Right renal cortex interstitium (tissue), 3 donors: ENCODE measurements at regions not wholly inside any gene's neighbourhood (a gene's known extent, or its start where the extent isn't known, plus 50 kb on each side); places are given as distances from the start of the nearest gene placed in this dataset.
A peak's percentile ranks its signal among the peaks of the same experiment; 100 is the strongest.

ENCODE experiments used
- DNase-seq, 3 donors: peaks; one replicate each; pipeline ENCODE4 v3.0.0-alpha.2; 2013; ENCODE audit warnings: low read depth in 3 of 3, low spot score in 2 of 3

- DNase-seq, result no peak
Observed at GRCh38 chr10:130902929-130903328, 408.6 kb downstream of the TCERG1L start.

GRCh38 chr10:130904676-130905075 lies 406.8 kb downstream of the TCERG1L start:
- no peak for DNase-seq

GRCh38 chr10:130905386-130905785 lies 406.1 kb downstream of the TCERG1L start:
- DNase-seq, result no peak

GRCh38 chr10:130905921-130906320 lies 405.6 kb downstream of the TCERG1L start:
- no peak for DNase-seq

GRCh38 chr10:130910848-130911247 lies 400.7 kb downstream of the TCERG1L start:
- DNase-seq, result no peak

- no peak for DNase-seq
Observed at GRCh38 chr10:130913844-130914243, 397.7 kb downstream of the TCERG1L start.

GRCh38 chr10:130914367-130914766 lies 397.2 kb downstream of the TCERG1L start:
- no peak for DNase-seq

- no peak for DNase-seq
Observed at GRCh38 chr10:130915065-130915464, 396.5 kb downstream of the TCERG1L start.

- no peak for DNase-seq
Observed at GRCh38 chr10:130921461-130921860, 390.1 kb downstream of the TCERG1L start.

- DNase-seq, result no peak
Observed at GRCh38 chr10:130921911-130922440, 389.5 kb downstream of the TCERG1L start.

- no peak for DNase-seq
Observed at GRCh38 chr10:130923596-130923995, 387.9 kb downstream of the TCERG1L start.

GRCh38 chr10:130924138-130924819 lies 387.2 kb downstream of the TCERG1L start:
- peak; percentile 21 to 66 (median 27) for DNase-seq

GRCh38 chr10:130926442-130926841 lies 385.1 kb downstream of the TCERG1L start:
- DNase-seq, result no peak

- DNase-seq, result no peak
Observed at GRCh38 chr10:130927157-130927556, 384.4 kb downstream of the TCERG1L start.

GRCh38 chr10:130928306-130928705 lies 383.2 kb downstream of the TCERG1L start:
- DNase-seq, result no peak

GRCh38 chr10:130929422-130930325 lies 381.8 kb downstream of the TCERG1L start:
- DNase-seq, result no peak

- DNase-seq, result no peak
Observed at GRCh38 chr10:130930821-130931220, 380.7 kb downstream of the TCERG1L start.

GRCh38 chr10:130931256-130931655 lies 380.3 kb downstream of the TCERG1L start:
- DNase-seq, result no peak

- DNase-seq, result no peak
Observed at GRCh38 chr10:130932326-130933007, 379.1 kb downstream of the TCERG1L start.

GRCh38 chr10:130933008-130933390 lies 378.5 kb downstream of the TCERG1L start:
- DNase-seq, result no peak
